K562 (cell line): ENCODE measurements at regions not wholly inside any gene's neighbourhood (a gene's known extent, or its start where the extent isn't known, plus 50 kb on each side); places are given as distances from the start of the nearest gene placed in this dataset.

ENCODE experiments used
- ATAC-seq: fragments of 200-7000 bp; cut with Tn5 transposase; 3 replicates; pipeline ENCODE4 v1.9.1; 2020; ENCODE audit warnings: moderate library complexity
- BruUV-seq: library from RNA; stranded (reverse); fragments of 400-500 nt; replicated peaks from 2 replicates; lab custom pipeline; 2021; lab: Mats Ljungman, UMichigan
- CTCF ChIA-PET: fragments of 300-600 bp; formaldehyde crosslinking; extraction: SDS; loops from one replicate; lab custom pipeline; 2021; ENCODE audit warnings: low intra/inter-chr PET ratio; lab: Yijun Ruan, JAX
- POLR2A ChIA-PET: fragments of 300-600, 350-650 bp; sonication (Branson Sonifier 250); formaldehyde crosslinking; extraction: SDS; loops from one replicate; lab custom pipeline; 2021; ENCODE audit warnings: antibody characterized with exemption, inconsistent platforms; lab: Yijun Ruan, JAX
- DNase-seq, 4 experiments: peaks; one replicate each; pipeline versions ENCODE4 v3.0.0 to v3.0.0-alpha.2; 2011 to 2018; ENCODE audit warnings: low spot score in 3 of 4, mixed read lengths in 3 of 4; ENCODE audit errors: extremely low read depth in 1 of 4
- FAIRE-seq: peaks from 2 replicates; lab custom pipeline; 2011; peaks lifted over from hg19 to GRCh38; lab: Jason Lieb, UNC
- H2AFZ ChIP-seq: 2 replicates; pipeline ENCODE4 v1.6.0; 2011; ENCODE audit warnings: low read depth, low read length, control low read depth, inconsistent platforms
- H3K27ac ChIP-seq: fragments of 200-600 bp; 3 replicates; pipeline ENCODE4 v1.8.0; 2011; ENCODE audit warnings: low read depth, mild to moderate bottlenecking, control low read depth, inconsistent platforms, low read length, moderate library complexity, mixed read lengths; ENCODE audit errors: extremely low read depth
- H3K27me3 ChIP-seq, 2 experiments: fragments of 300-600 bp in 1 of 2; 2 replicates in 1 of 2; 3 replicates in 1 of 2; pipeline versions ENCODE4 v1.6.0 to v1.8.0; 2011; ENCODE audit warnings: inconsistent platforms in 2 of 2, low read length in 2 of 2, mild to moderate bottlenecking in 1 of 2, mixed read lengths in 1 of 2, moderate library complexity in 1 of 2; ENCODE audit not compliant: control insufficient read depth in 2 of 2, insufficient read depth in 2 of 2
- H3K36me3 ChIP-seq: fragments of 300-600 bp; 3 replicates; pipeline ENCODE4 v1.8.0; 2011; ENCODE audit warnings: mild to moderate bottlenecking, low read length, inconsistent platforms; ENCODE audit not compliant: control insufficient read depth, insufficient read depth
- H3K4me1 ChIP-seq, 2 experiments: fragments of 200-600 bp in 1 of 2; replicated peaks in 1 of 2; 2 replicates in 1 of 2; 3 replicates in 1 of 2; pipeline versions ENCODE4 v1.5.1 to v1.8.0; 2011; ENCODE audit warnings: inconsistent platforms in 2 of 2, low read length in 2 of 2, mild to moderate bottlenecking in 1 of 2, mixed read lengths in 1 of 2, moderate library complexity in 1 of 2; ENCODE audit not compliant: control insufficient read depth in 2 of 2, insufficient read depth in 2 of 2
- H3K4me2 ChIP-seq: 2 replicates; pipeline ENCODE4 v1.6.1; 2011; ENCODE audit warnings: low read length, control low read depth, inconsistent platforms, mixed read lengths; ENCODE audit not compliant: insufficient read depth
- H3K4me3 ChIP-seq: fragments of 200-600 bp; sonication (generic), shearing (Covaris generic); 2 replicates; pipeline ENCODE4 v1.5.1; 2016; ENCODE audit warnings: control low read depth, inconsistent platforms
- H3K79me2 ChIP-seq: fragments of 200-600 bp; 3 replicates; pipeline ENCODE4 v1.8.0; 2011; ENCODE audit warnings: low read length, inconsistent platforms; ENCODE audit not compliant: control insufficient read depth, insufficient read depth
- H3K9ac ChIP-seq, 2 experiments: 2 replicates each; pipeline versions ENCODE4 v1.6.0 to v1.6.1; 2011; ENCODE audit warnings: low read depth in 2 of 2, low read length in 2 of 2, control low read depth in 1 of 2, inconsistent platforms in 1 of 2, mild to moderate bottlenecking in 1 of 2, mixed read lengths in 1 of 2; ENCODE audit not compliant: insufficient read depth in 1 of 2
- H3K9me1 ChIP-seq: one replicate; pipeline ENCODE4 v1.6.0; 2011; ENCODE audit warnings: inconsistent platforms, mild to moderate bottlenecking, low read length, moderate library complexity; ENCODE audit not compliant: control insufficient read depth, insufficient read depth
- H3K9me3 ChIP-seq: replicated peaks from 2 replicates; pipeline ENCODE4 v1.5.1; 2011; ENCODE audit warnings: low read depth, low read length, inconsistent platforms; ENCODE audit not compliant: control insufficient read depth, insufficient read depth
- H4K20me1 ChIP-seq: replicated peaks from 2 replicates; pipeline ENCODE4 v1.6.1; 2011; ENCODE audit warnings: low read length, inconsistent platforms, mixed read lengths; ENCODE audit not compliant: control insufficient read depth, insufficient read depth
- BACH1 ChIP-seq: fragments of 200-800 bp; sonication (Bioruptor generic); IDR thresholded peaks from 2 replicates; pipeline ENCODE4 v1.6.1; 2016; ENCODE audit warnings: missing genetic modification characterization, missing compliant biosample characterization
- CEBPG ChIP-seq, 3 experiments: fragments of 200-800 bp in 1 of 3; sonication (Bioruptor generic) in 1 of 3; sonication (generic) in 1 of 3; formaldehyde crosslinking in 1 of 3; IDR thresholded peaks in 2 of 3; conservative IDR thresholded peaks in 1 of 3; 2 replicates each; pipeline versions ENCODE4 v1.6.1 to v1.8.0; 2016 to 2022; ENCODE audit warnings: missing compliant biosample characterization in 2 of 3, missing genetic modification characterization in 2 of 3, mild to moderate bottlenecking in 1 of 3, missing genetic modification reagents in 1 of 3
- CREM ChIP-seq: IDR thresholded peaks from 2 replicates; pipeline ENCODE4 v1.6.1; 2014; ENCODE audit warnings: antibody characterized with exemption, low read depth
- DIDO1 ChIP-seq: fragments of 450-650 bp; IDR thresholded peaks from 2 replicates; pipeline ENCODE4 v1.6.1; 2016; ENCODE audit warnings: low read depth, missing biosample characterization, missing genetic modification characterization
- GTF2A2 ChIP-seq: IDR thresholded peaks from 2 replicates; pipeline ENCODE4 v1.6.1; 2016; ENCODE audit warnings: mild to moderate bottlenecking, missing genetic modification characterization, missing compliant biosample characterization
- LARP7 ChIP-seq: fragments of 450-650 bp; IDR thresholded peaks from 2 replicates; pipeline ENCODE4 v1.6.1; 2016
- NFIC ChIP-seq: fragments of 450-650 bp; IDR thresholded peaks from 2 replicates; pipeline ENCODE4 v1.6.1; 2017; ENCODE audit warnings: mild to moderate bottlenecking, inconsistent platforms
- SIX5 ChIP-seq, 2 experiments: IDR thresholded peaks; 2 replicates each; pipeline ENCODE4 v1.6.1; 2011; ENCODE audit warnings: low read length in 2 of 2, borderline replicate concordance in 1 of 2, low read depth in 1 of 2, mild to moderate bottlenecking in 1 of 2, moderate library complexity in 1 of 2; ENCODE audit not compliant: insufficient read depth in 1 of 2
- SNIP1 ChIP-seq: fragments of 450-650 bp; IDR thresholded peaks from 2 replicates; pipeline ENCODE4 v1.7.1; 2017; ENCODE audit warnings: low read depth, mild to moderate bottlenecking
- THRAP3 ChIP-seq: fragments of 450-650 bp; IDR thresholded peaks from 2 replicates; pipeline ENCODE4 v1.6.1; 2016; ENCODE audit warnings: mild to moderate bottlenecking, inconsistent platforms, borderline replicate concordance
- ZKSCAN8 ChIP-seq: fragments of 200-800 bp; sonication (Bioruptor generic); IDR thresholded peaks from 2 replicates; pipeline ENCODE4 v1.6.1; 2016; ENCODE audit warnings: missing genetic modification characterization, missing compliant biosample characterization
- ZNF133 ChIP-seq: fragments of 250-450 bp; sonication (Bioruptor Pico); IDR thresholded peaks from 2 replicates; pipeline ENCODE4 v1.4.0; 2020; ENCODE audit warnings: mild to moderate bottlenecking
- WGBS: fragments of 100-300 bp; shearing (Covaris generic); methylation state at CpG from one replicate; pipeline ENCODE4 v1.1.6; 2016; ENCODE audit warnings: low coverage, mixed read lengths; ENCODE audit not compliant: insufficient coverage; ENCODE audit errors: missing lambda C conversion rate; 5-methylcytosine and 5-hydroxymethylcytosine counted together
- in situ Hi-C: fragments of 300-500 bp; cut with MboI; formaldehyde crosslinking; loops from 4 replicates; pipeline ENCODE4 v1.15.0; 2018; ENCODE audit warnings: inconsistent platforms, mixed read lengths
- intact Hi-C: fragments of 100-400 bp; cut with micrococcal nuclease; formaldehyde crosslinking; loops from 2 replicates; pipeline ENCODE4 v1.14.2; 2022
- TF ChIP-seq, protein P1 (sequence below): sonication (generic); formaldehyde crosslinking; IDR thresholded peaks from 2 replicates; pipeline ENCODE4 v1.8.1; 2022; ENCODE audit warnings: missing genetic modification reagents
- TF ChIP-seq, protein P2 (sequence below): sonication (generic); formaldehyde crosslinking; IDR thresholded peaks from 2 replicates; pipeline ENCODE4 v1.8.1; 2023; ENCODE audit warnings: mild to moderate bottlenecking, missing genetic modification reagents
- TF ChIP-seq, protein P3 (sequence below): fragments of 450-650 bp; formaldehyde crosslinking; IDR thresholded peaks from 2 replicates; pipeline ENCODE4 v1.4.0; 2020; ENCODE audit warnings: mild to moderate bottlenecking, moderate library complexity

DNA sequence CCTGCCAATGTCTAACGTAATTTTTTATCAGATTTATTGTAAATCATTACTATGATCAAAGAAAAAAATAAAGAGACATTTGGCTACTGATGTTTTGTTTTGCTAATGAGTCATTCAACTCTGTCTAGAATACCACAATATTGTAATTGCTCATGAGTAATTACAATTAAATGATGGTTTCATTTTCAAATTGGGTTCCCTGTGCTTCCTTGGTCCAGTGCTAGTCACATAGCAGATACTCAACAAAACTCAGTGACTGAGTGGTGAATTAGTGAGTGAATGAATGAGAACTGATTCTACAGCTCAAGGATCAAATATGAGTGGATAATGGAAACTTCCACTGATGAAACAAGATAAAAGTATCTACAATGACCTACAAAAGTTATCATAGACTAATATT, 304.7 kb downstream of the POU4F1 start:
- DNase-seq (no peak), FAIRE-seq (no peak), ATAC-seq (no peak)
- no TSS peak for BruUV-seq
- H4K20me1 ChIP-seq, result no peaks in the 10 kb centered on the region
- intact Hi-C loops, result no loop called here
- no peak overlapping the region for H3K27ac ChIP-seq
- no peak overlapping the region for H3K4me3 ChIP-seq
- H3K9ac ChIP-seq, result no peak overlapping the region
- no peaks in the 10 kb centered on the region for H3K4me1 ChIP-seq
- H3K27me3 ChIP-seq, result no peaks in the 10 kb centered on the region
- H3K4me2 ChIP-seq, result no peak overlapping the region
- 0% methylated on average over 1 of the region's 1 CpG for WGBS
- in situ Hi-C loops, result no loop called here
- ChIA-PET POLR2A (no interaction called here), CTCF (no interaction called here)
- no peaks in the 10 kb centered on the region for H3K36me3 ChIP-seq
- no peaks in the 10 kb centered on the region for H3K9me3 ChIP-seq
- H2AFZ ChIP-seq, result no peak overlapping the region
- H3K79me2 ChIP-seq, result no peaks in the 10 kb centered on the region
- H3K9me1 ChIP-seq, result no peaks in the 10 kb centered on the region
- TF ChIP-seq GTF2A2 (tag), result no peak
- TF ChIP-seq SIX5 (IDR thresholded peaks at IDR 0.05; ENCODE audit: borderline replicate concordance in 1 of 2, insufficient read depth in 1 of 2, low read depth in 1 of 2, low read length in 2 of 2), result no peak
- no peak for TF ChIP-seq ZNF133 (CRISPR knock-in tag)
- TF ChIP-seq, protein P1, sequence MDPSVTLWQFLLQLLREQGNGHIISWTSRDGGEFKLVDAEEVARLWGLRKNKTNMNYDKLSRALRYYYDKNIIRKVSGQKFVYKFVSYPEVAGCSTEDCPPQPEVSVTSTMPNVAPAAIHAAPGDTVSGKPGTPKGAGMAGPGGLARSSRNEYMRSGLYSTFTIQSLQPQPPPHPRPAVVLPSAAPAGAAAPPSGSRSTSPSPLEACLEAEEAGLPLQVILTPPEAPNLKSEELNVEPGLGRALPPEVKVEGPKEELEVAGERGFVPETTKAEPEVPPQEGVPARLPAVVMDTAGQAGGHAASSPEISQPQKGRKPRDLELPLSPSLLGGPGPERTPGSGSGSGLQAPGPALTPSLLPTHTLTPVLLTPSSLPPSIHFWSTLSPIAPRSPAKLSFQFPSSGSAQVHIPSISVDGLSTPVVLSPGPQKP (CRISPR knock-in tag), result no peak
- no peak for TF ChIP-seq CREM
- TF ChIP-seq BACH1 (tag), result no peak
- no peak for TF ChIP-seq THRAP3
- TF ChIP-seq SNIP1, result no peak
- no peak for TF ChIP-seq NFIC
- TF ChIP-seq, protein P2, sequence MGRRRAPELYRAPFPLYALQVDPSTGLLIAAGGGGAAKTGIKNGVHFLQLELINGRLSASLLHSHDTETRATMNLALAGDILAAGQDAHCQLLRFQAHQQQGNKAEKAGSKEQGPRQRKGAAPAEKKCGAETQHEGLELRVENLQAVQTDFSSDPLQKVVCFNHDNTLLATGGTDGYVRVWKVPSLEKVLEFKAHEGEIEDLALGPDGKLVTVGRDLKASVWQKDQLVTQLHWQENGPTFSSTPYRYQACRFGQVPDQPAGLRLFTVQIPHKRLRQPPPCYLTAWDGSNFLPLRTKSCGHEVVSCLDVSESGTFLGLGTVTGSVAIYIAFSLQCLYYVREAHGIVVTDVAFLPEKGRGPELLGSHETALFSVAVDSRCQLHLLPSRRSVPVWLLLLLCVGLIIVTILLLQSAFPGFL (CRISPR knock-in tag), result no peak
- TF ChIP-seq CEBPG (CRISPR knock-in tag; IDR thresholded peaks at IDR 0.05), result no peak
- no peak for TF ChIP-seq CEBPG (tag; conservative IDR thresholded peaks at IDR 0.05 in 1 of 2, IDR thresholded peaks at IDR 0.05 in 1 of 2)
- no peak for TF ChIP-seq LARP7
- TF ChIP-seq, protein P3, sequence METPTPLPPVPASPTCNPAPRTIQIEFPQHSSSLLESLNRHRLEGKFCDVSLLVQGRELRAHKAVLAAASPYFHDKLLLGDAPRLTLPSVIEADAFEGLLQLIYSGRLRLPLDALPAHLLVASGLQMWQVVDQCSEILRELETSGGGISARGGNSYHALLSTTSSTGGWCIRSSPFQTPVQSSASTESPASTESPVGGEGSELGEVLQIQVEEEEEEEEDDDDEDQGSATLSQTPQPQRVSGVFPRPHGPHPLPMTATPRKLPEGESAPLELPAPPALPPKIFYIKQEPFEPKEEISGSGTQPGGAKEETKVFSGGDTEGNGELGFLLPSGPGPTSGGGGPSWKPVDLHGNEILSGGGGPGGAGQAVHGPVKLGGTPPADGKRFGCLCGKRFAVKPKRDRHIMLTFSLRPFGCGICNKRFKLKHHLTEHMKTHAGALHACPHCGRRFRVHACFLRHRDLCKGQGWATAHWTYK (CRISPR knock-in tag), result no peak
- no peak for TF ChIP-seq ZKSCAN8 (CRISPR knock-in tag)
- no peak for TF ChIP-seq DIDO1
